GM23248 (cell line): ENCODE measurements at regions not wholly inside any gene's neighbourhood (a gene's known extent, or its start where the extent isn't known, plus 50 kb on each side); places are given as distances from the start of the nearest gene placed in this dataset.

ENCODE experiments used
- EZH2 ChIP-seq: fragments of 200-600 bp; sonication (generic); IDR thresholded peaks from 2 replicates; pipeline ENCODE4 v1.6.1; 2018; ENCODE audit warnings: antibody characterized with exemption, mild to moderate bottlenecking; ENCODE audit not compliant: insufficient read depth, poor library complexity, severe bottlenecking
- EZH2phosphoT487 ChIP-seq: fragments of 200-600 bp; sonication (generic); IDR thresholded peaks from 2 replicates; pipeline ENCODE4 v1.6.1; 2018; ENCODE audit warnings: antibody characterized with exemption, moderate library complexity, mild to moderate bottlenecking, low read depth; ENCODE audit not compliant: insufficient read depth

DNA sequence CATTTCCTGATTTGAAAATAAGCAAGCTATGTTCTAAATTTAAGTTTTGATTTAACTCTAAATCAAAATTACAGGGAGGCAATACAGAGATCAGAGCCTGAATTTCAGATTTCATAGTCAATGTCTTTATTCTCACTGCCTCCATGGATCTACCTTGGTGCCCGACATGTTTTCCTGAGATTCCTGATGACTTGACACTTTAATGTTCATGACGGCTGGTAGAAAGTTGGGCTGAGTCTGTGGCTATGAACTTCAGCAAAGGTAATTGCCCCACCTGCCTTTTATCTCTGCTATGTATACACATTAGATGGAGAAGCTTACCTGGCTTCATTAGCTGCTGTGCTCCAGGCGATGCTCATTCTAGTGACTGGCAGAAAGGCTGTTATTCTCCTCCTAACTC, 1390.5 kb upstream of the CELF4 start:
- TF ChIP-seq EZH2phosphoT487 = no peak
- TF ChIP-seq EZH2 = no peak
